ENCODE measurements at regions not wholly inside any gene's neighbourhood (a gene's known extent, or its start where the extent isn't known, plus 50 kb on each side); places are given as distances from the start of the nearest gene placed in this dataset.
A peak's percentile ranks its signal among the peaks of the same experiment; 100 is the strongest.

- Histone ChIP-seq H2AFZ (ENCODE audit: low read length, unreplicated experiment) (no peak overlapping the region), H3K4me1 (ENCODE audit: control insufficient read depth, insufficient read depth, low read length, unreplicated experiment) (peaks cover 39% of the 10 kb centered on the region), H3K36me3 (ENCODE audit: insufficient read depth, low read length) (peaks cover 3% of the 10 kb centered on the region; the same call in 1 of the 2 replicates), H3K79me2 (ENCODE audit: control insufficient read depth, insufficient read depth, low read length, unreplicated experiment) (no peaks in the 10 kb centered on the region), H3K27me3 (ENCODE audit: insufficient read depth, low read length) (no peaks in the 10 kb centered on the region), H3K27ac (ENCODE audit: low read depth, low read length) (no peak overlapping the region), H3K4me3 (ENCODE audit: low read depth, low read length) (no peak overlapping the region)
Observed at GRCh38 chr10:10817609-10818008, 200.1 kb upstream of the CELF2 start.

- no peak overlapping the region for H2AFZ ChIP-seq (ENCODE audit: low read length, unreplicated experiment)
- H3K79me2 ChIP-seq (ENCODE audit: control insufficient read depth, insufficient read depth, low read length, unreplicated experiment) = no peaks in the 10 kb centered on the region
- H3K27me3 ChIP-seq (ENCODE audit: insufficient read depth, low read length) = no peaks in the 10 kb centered on the region
- no peak overlapping the region for H3K27ac ChIP-seq (ENCODE audit: low read depth, low read length)
- peaks cover 44% of the 10 kb centered on the region for H3K4me1 ChIP-seq (ENCODE audit: control insufficient read depth, insufficient read depth, low read length, unreplicated experiment)
- no peak overlapping the region for H3K4me3 ChIP-seq (ENCODE audit: low read depth, low read length)
- H3K36me3 ChIP-seq (ENCODE audit: insufficient read depth, low read length) = peaks cover 3% of the 10 kb centered on the region; the same call in 1 of the 2 replicates
Observed at GRCh38 chr10:10818082-10818481, 199.6 kb upstream of the CELF2 start.

- no peak overlapping the region for H2AFZ ChIP-seq (ENCODE audit: low read length, unreplicated experiment)
- H3K27ac ChIP-seq (ENCODE audit: low read depth, low read length) = peak overlapping the region; percentile 18; the same call in 1 of the 2 replicates
- H3K4me3 ChIP-seq (ENCODE audit: low read depth, low read length) = no peak overlapping the region
- H3K79me2 ChIP-seq (ENCODE audit: control insufficient read depth, insufficient read depth, low read length, unreplicated experiment) = no peaks in the 10 kb centered on the region
- peaks cover 3% of the 10 kb centered on the region; the same call in 1 of the 2 replicates for H3K36me3 ChIP-seq (ENCODE audit: insufficient read depth, low read length)
- peaks cover 56% of the 10 kb centered on the region for H3K4me1 ChIP-seq (ENCODE audit: control insufficient read depth, insufficient read depth, low read length, unreplicated experiment)
- H3K27me3 ChIP-seq (ENCODE audit: insufficient read depth, low read length) = no peaks in the 10 kb centered on the region
Observed at GRCh38 chr10:10819206-10819856, 198.3 kb upstream of the CELF2 start.

GRCh38 chr10:10821926-10822325 is 195.7 kb upstream of the CELF2 start:
- Histone ChIP-seq H2AFZ (ENCODE audit: low read length, unreplicated experiment) (peak overlapping the region; percentile 67), H3K27me3 (ENCODE audit: insufficient read depth, low read length) (no peaks in the 10 kb centered on the region), H3K79me2 (ENCODE audit: control insufficient read depth, insufficient read depth, low read length, unreplicated experiment) (no peaks in the 10 kb centered on the region), H3K4me3 (ENCODE audit: low read depth, low read length) (no peak overlapping the region), H3K27ac (ENCODE audit: low read depth, low read length) (peak overlapping the region; percentile 100), H3K4me1 (ENCODE audit: control insufficient read depth, insufficient read depth, low read length, unreplicated experiment) (peaks cover 60% of the 10 kb centered on the region), H3K36me3 (ENCODE audit: insufficient read depth, low read length) (peaks cover 3% of the 10 kb centered on the region; the same call in 1 of the 2 replicates)

GRCh38 chr10:10824591-10825148 is 193.0 kb upstream of the CELF2 start:
- H3K4me3 ChIP-seq (ENCODE audit: low read depth, low read length) = peak overlapping the region; percentile 64
- H2AFZ ChIP-seq (ENCODE audit: low read length, unreplicated experiment) = peak overlapping the region; percentile 29
- H3K79me2 ChIP-seq (ENCODE audit: control insufficient read depth, insufficient read depth, low read length, unreplicated experiment) = no peaks in the 10 kb centered on the region
- no peaks in the 10 kb centered on the region for H3K36me3 ChIP-seq (ENCODE audit: insufficient read depth, low read length)
- peak overlapping the region; percentile 100 for H3K27ac ChIP-seq (ENCODE audit: low read depth, low read length)
- H3K4me1 ChIP-seq (ENCODE audit: control insufficient read depth, insufficient read depth, low read length, unreplicated experiment) = peaks cover 59% of the 10 kb centered on the region
- no peaks in the 10 kb centered on the region for H3K27me3 ChIP-seq (ENCODE audit: insufficient read depth, low read length)

GRCh38 chr10:10826125-10826524 is 191.5 kb upstream of the CELF2 start:
- H2AFZ ChIP-seq (ENCODE audit: low read length, unreplicated experiment) = no peak overlapping the region
- peaks cover 71% of the 10 kb centered on the region for H3K4me1 ChIP-seq (ENCODE audit: control insufficient read depth, insufficient read depth, low read length, unreplicated experiment)
- no peaks in the 10 kb centered on the region for H3K27me3 ChIP-seq (ENCODE audit: insufficient read depth, low read length)
- no peak overlapping the region for H3K4me3 ChIP-seq (ENCODE audit: low read depth, low read length)
- H3K27ac ChIP-seq (ENCODE audit: low read depth, low read length) = peak overlapping the region; percentile 100
- H3K79me2 ChIP-seq (ENCODE audit: control insufficient read depth, insufficient read depth, low read length, unreplicated experiment) = no peaks in the 10 kb centered on the region
- no peaks in the 10 kb centered on the region for H3K36me3 ChIP-seq (ENCODE audit: insufficient read depth, low read length)

- Histone ChIP-seq H3K36me3 (ENCODE audit: insufficient read depth, low read length) (no peaks in the 10 kb centered on the region), H3K27me3 (ENCODE audit: insufficient read depth, low read length) (no peaks in the 10 kb centered on the region), H3K27ac (ENCODE audit: low read depth, low read length) (peak overlapping the region; percentile 100), H3K4me1 (ENCODE audit: control insufficient read depth, insufficient read depth, low read length, unreplicated experiment) (peaks cover 59% of the 10 kb centered on the region), H3K79me2 (ENCODE audit: control insufficient read depth, insufficient read depth, low read length, unreplicated experiment) (no peaks in the 10 kb centered on the region), H2AFZ (ENCODE audit: low read length, unreplicated experiment) (no peak overlapping the region), H3K4me3 (ENCODE audit: low read depth, low read length) (no peak overlapping the region)
Observed at GRCh38 chr10:10828623-10829022, 189.0 kb upstream of the CELF2 start.

- Histone ChIP-seq H2AFZ (ENCODE audit: low read length, unreplicated experiment) (no peak overlapping the region), H3K4me1 (ENCODE audit: control insufficient read depth, insufficient read depth, low read length, unreplicated experiment) (peaks cover 49% of the 10 kb centered on the region), H3K4me3 (ENCODE audit: low read depth, low read length) (0 out of 2 replicates have a peak overlapping the region, but pooled peaks have one; percentile 26), H3K79me2 (ENCODE audit: control insufficient read depth, insufficient read depth, low read length, unreplicated experiment) (no peaks in the 10 kb centered on the region), H3K36me3 (ENCODE audit: insufficient read depth, low read length) (no peaks in the 10 kb centered on the region), H3K27ac (ENCODE audit: low read depth, low read length) (peak overlapping the region; percentile 100), H3K27me3 (ENCODE audit: insufficient read depth, low read length) (no peaks in the 10 kb centered on the region)
Observed at GRCh38 chr10:10829576-10829975, 188.1 kb upstream of the CELF2 start.

GRCh38 chr10:10830293-10830986 is 187.2 kb upstream of the CELF2 start:
- H3K4me1 ChIP-seq (ENCODE audit: control insufficient read depth, insufficient read depth, low read length, unreplicated experiment) = peaks cover 40% of the 10 kb centered on the region
- H3K4me3 ChIP-seq (ENCODE audit: low read depth, low read length) = peak overlapping the region; percentile 65
- peak overlapping the region; percentile 39 for H2AFZ ChIP-seq (ENCODE audit: low read length, unreplicated experiment)
- no peaks in the 10 kb centered on the region for H3K36me3 ChIP-seq (ENCODE audit: insufficient read depth, low read length)
- no peaks in the 10 kb centered on the region for H3K79me2 ChIP-seq (ENCODE audit: control insufficient read depth, insufficient read depth, low read length, unreplicated experiment)
- H3K27me3 ChIP-seq (ENCODE audit: insufficient read depth, low read length) = no peaks in the 10 kb centered on the region
- H3K27ac ChIP-seq (ENCODE audit: low read depth, low read length) = peak overlapping the region; percentile 100

- peaks cover 34% of the 10 kb centered on the region for H3K4me1 ChIP-seq (ENCODE audit: control insufficient read depth, insufficient read depth, low read length, unreplicated experiment)
- H3K79me2 ChIP-seq (ENCODE audit: control insufficient read depth, insufficient read depth, low read length, unreplicated experiment) = no peaks in the 10 kb centered on the region
- H2AFZ ChIP-seq (ENCODE audit: low read length, unreplicated experiment) = peak overlapping the region; percentile 39
- no peaks in the 10 kb centered on the region for H3K36me3 ChIP-seq (ENCODE audit: insufficient read depth, low read length)
- no peaks in the 10 kb centered on the region for H3K27me3 ChIP-seq (ENCODE audit: insufficient read depth, low read length)
- peak overlapping the region; percentile 100 for H3K27ac ChIP-seq (ENCODE audit: low read depth, low read length)
- H3K4me3 ChIP-seq (ENCODE audit: low read depth, low read length) = peak overlapping the region; percentile 65
Observed at GRCh38 chr10:10831085-10831484, 186.6 kb upstream of the CELF2 start.
